Thyroid gland (tissue), 4 donors: ENCODE measurements at regions not wholly inside any gene's neighbourhood (a gene's known extent, or its start where the extent isn't known, plus 50 kb on each side); places are given as distances from the start of the nearest gene placed in this dataset.

ENCODE experiments used
- DNase-seq, 2 donors: peaks; one replicate each; pipeline ENCODE4 v3.0.0-alpha.2; 2019
- H3K27ac ChIP-seq, 3 donors: fragments of 200-600 bp; sonication (generic); 1 replicate in 2 of 3; 2 replicates in 1 of 3; pipeline ENCODE4 v1.5.1; 2016 to 2019; ENCODE audit warnings: mild to moderate bottlenecking in 1 of 3, moderate library complexity in 1 of 3
- H3K27me3 ChIP-seq: fragments of 200-600 bp; sonication (generic); one replicate; pipeline ENCODE4 v1.5.1; 2019
- H3K36me3 ChIP-seq, 2 donors: fragments of 200-600 bp; sonication (generic); one replicate each; pipeline ENCODE4 v1.5.1; 2016 to 2019
- H3K4me1 ChIP-seq, 2 donors: fragments of 200-600 bp; sonication (generic); one replicate each; pipeline ENCODE4 v1.5.1; 2017 to 2019
- H3K4me3 ChIP-seq, 3 donors: fragments of 200-600 bp; sonication (generic); replicated peaks in 1 of 3; 1 replicate in 2 of 3; 2 replicates in 1 of 3; pipeline ENCODE4 v1.5.1; 2016; ENCODE audit warnings: mild to moderate bottlenecking in 1 of 3
- H3K9me3 ChIP-seq: fragments of 200-600 bp; sonication (generic); one replicate; pipeline ENCODE4 v1.5.1; 2017
- CTCF ChIP-seq, 6 experiments: fragments of 200-600 bp in 3 of 6; fragments of 450-650 bp in 3 of 6; sonication (generic) in 3 of 6; IDR thresholded peaks; one replicate each; pipeline ENCODE4 v1.5.1; 2016 to 2019; ENCODE audit warnings: antibody characterized with exemption in 6 of 6, mild to moderate bottlenecking in 2 of 6, inconsistent platforms in 1 of 6, moderate library complexity in 1 of 6
- POLR2A ChIP-seq, 2 donors: fragments of 450-650 bp; IDR thresholded peaks; one replicate each; pipeline ENCODE4 v1.6.1; 2017; ENCODE audit warnings: antibody characterized with exemption in 2 of 2, mild to moderate bottlenecking in 2 of 2, moderate library complexity in 1 of 2
- WGBS, 2 donors: methylation state at CpG; one replicate each; pipeline ENCODE4 v1.1.5; 2017; 5-methylcytosine and 5-hydroxymethylcytosine counted together
- intact Hi-C: fragments of 100-400 bp; cut with DNase I; formaldehyde crosslinking; loops from one replicate; pipeline ENCODE4 v1.15.1; 2023

GRCh38 chr2:57685032-57685431 lies 361.6 kb upstream of the VRK2 start:
- no peak for DNase-seq
- 73 to 100% methylated on average over 2 of the region's 2 CpGs for WGBS, 2 donors
- Histone ChIP-seq H3K4me1 (no peaks in the 10 kb centered on the region), H3K9me3 (no peaks in the 10 kb centered on the region), H3K36me3 (no peaks in the 10 kb centered on the region), H3K4me3 (no peak overlapping the region), H3K27ac (no peak overlapping the region), H3K27me3 (no peaks in the 10 kb centered on the region)
- TF ChIP-seq POLR2A (IDR thresholded peaks at IDR 0.05), result no peak
- TF ChIP-seq CTCF (IDR thresholded peaks at IDR 0.05), result no peak
- intact Hi-C loops, result no loop called here

GRCh38 chr2:57692395-57692794 lies 354.2 kb upstream of the VRK2 start:
- Histone ChIP-seq H3K4me3 (no peak overlapping the region), H3K36me3 (no peaks in the 10 kb centered on the region), H3K27ac (no peak overlapping the region), H3K9me3 (no peaks in the 10 kb centered on the region), H3K4me1 (no peaks in the 10 kb centered on the region), H3K27me3 (no peaks in the 10 kb centered on the region)
- intact Hi-C loops, result no loop called here
- TF ChIP-seq CTCF (IDR thresholded peaks at IDR 0.05) (no peak), POLR2A (IDR thresholded peaks at IDR 0.05) (no peak)
- DNase-seq, result no peak

- Histone ChIP-seq H3K4me3 (no peak overlapping the region), H3K36me3 (no peaks in the 10 kb centered on the region), H3K27ac (no peak overlapping the region), H3K4me1 (no peaks in the 10 kb centered on the region), H3K9me3 (no peaks in the 10 kb centered on the region), H3K27me3 (no peaks in the 10 kb centered on the region)
- intact Hi-C loops, result no loop called here
- DNase-seq, result no peak
- TF ChIP-seq POLR2A (IDR thresholded peaks at IDR 0.05) (no peak), CTCF (IDR thresholded peaks at IDR 0.05) (no peak)
These were observed 353.4 kb upstream of the VRK2 start for GRCh38 chr2:57693177-57693576.

- Histone ChIP-seq H3K36me3 (no peaks in the 10 kb centered on the region), H3K9me3 (no peaks in the 10 kb centered on the region), H3K4me3 (no peak overlapping the region), H3K27me3 (no peaks in the 10 kb centered on the region), H3K4me1 (no peaks in the 10 kb centered on the region), H3K27ac (no peak overlapping the region)
- 72 to 84% methylated on average over 2 of the region's 2 CpGs for WGBS, 2 donors
- TF ChIP-seq POLR2A (IDR thresholded peaks at IDR 0.05) (no peak), CTCF (IDR thresholded peaks at IDR 0.05) (no peak)
- no peak for DNase-seq
- intact Hi-C loops, result no loop called here
These were observed 352.6 kb upstream of the VRK2 start for GRCh38 chr2:57693965-57694364.

GRCh38 chr2:57696016-57696415 lies 350.6 kb upstream of the VRK2 start:
- Histone ChIP-seq H3K4me1 (no peaks in the 10 kb centered on the region), H3K4me3 (no peak overlapping the region), H3K27me3 (no peaks in the 10 kb centered on the region), H3K36me3 (no peaks in the 10 kb centered on the region), H3K27ac (no peak overlapping the region), H3K9me3 (no peaks in the 10 kb centered on the region)
- TF ChIP-seq CTCF (IDR thresholded peaks at IDR 0.05) (no peak), POLR2A (IDR thresholded peaks at IDR 0.05) (no peak)
- no peak for DNase-seq
- intact Hi-C loops, result no loop called here
- 74 to 94% methylated on average over 4 of the region's 4 CpGs for WGBS, 2 donors
